Stomach (tissue), 4 donors: ENCODE measurements at regions not wholly inside any gene's neighbourhood (a gene's known extent, or its start where the extent isn't known, plus 50 kb on each side); places are given as distances from the start of the nearest gene placed in this dataset.

ENCODE experiments used
- POLR2A ChIP-seq, 4 donors: fragments of 450-650 bp; IDR thresholded peaks; one replicate each; pipeline ENCODE4 v1.6.1; 2016; ENCODE audit warnings: antibody characterized with exemption in 4 of 4, control low read depth in 2 of 4, mild to moderate bottlenecking in 1 of 4, moderate library complexity in 1 of 4
- TF ChIP-seq, protein P1 (sequence below), 7 experiments: fragments of 450-650 bp in 4 of 7; fragments of 200-600 bp in 3 of 7; sonication (generic) in 3 of 7; IDR thresholded peaks; one replicate each; pipeline ENCODE4 v1.5.1; 2016 to 2019; ENCODE audit warnings: antibody characterized with exemption in 7 of 7, control low read depth in 2 of 7, mild to moderate bottlenecking in 1 of 7

- TF ChIP-seq, protein P1, sequence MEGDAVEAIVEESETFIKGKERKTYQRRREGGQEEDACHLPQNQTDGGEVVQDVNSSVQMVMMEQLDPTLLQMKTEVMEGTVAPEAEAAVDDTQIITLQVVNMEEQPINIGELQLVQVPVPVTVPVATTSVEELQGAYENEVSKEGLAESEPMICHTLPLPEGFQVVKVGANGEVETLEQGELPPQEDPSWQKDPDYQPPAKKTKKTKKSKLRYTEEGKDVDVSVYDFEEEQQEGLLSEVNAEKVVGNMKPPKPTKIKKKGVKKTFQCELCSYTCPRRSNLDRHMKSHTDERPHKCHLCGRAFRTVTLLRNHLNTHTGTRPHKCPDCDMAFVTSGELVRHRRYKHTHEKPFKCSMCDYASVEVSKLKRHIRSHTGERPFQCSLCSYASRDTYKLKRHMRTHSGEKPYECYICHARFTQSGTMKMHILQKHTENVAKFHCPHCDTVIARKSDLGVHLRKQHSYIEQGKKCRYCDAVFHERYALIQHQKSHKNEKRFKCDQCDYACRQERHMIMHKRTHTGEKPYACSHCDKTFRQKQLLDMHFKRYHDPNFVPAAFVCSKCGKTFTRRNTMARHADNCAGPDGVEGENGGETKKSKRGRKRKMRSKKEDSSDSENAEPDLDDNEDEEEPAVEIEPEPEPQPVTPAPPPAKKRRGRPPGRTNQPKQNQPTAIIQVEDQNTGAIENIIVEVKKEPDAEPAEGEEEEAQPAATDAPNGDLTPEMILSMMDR (IDR thresholded peaks at IDR 0.05): no peak
- no peak for TF ChIP-seq POLR2A (IDR thresholded peaks at IDR 0.05)
These were observed 559.3 kb downstream of the C6orf118 start for GRCh38 chr6:164750128-164750527.
